NCI-H2196 (cell line): ENCODE measurements at regions not wholly inside any gene's neighbourhood (a gene's known extent, or its start where the extent isn't known, plus 50 kb on each side); places are given as distances from the start of the nearest gene placed in this dataset.
"Not testable (repeated sequence)": the region's sequence is repeated elsewhere in the genome, so short reads cannot be mapped to it uniquely, and the experiment has no call there.

Source experiments
- DNase-seq: peaks from one replicate; lab custom pipeline; 2025; ENCODE audit not compliant: unreplicated experiment; lab: John Stamatoyannopoulos, UW

- no peak for DNase-seq
These were observed 338.0 kb downstream of the TEX29 start for GRCh38 chr13:111658145-111659100.

DNA sequence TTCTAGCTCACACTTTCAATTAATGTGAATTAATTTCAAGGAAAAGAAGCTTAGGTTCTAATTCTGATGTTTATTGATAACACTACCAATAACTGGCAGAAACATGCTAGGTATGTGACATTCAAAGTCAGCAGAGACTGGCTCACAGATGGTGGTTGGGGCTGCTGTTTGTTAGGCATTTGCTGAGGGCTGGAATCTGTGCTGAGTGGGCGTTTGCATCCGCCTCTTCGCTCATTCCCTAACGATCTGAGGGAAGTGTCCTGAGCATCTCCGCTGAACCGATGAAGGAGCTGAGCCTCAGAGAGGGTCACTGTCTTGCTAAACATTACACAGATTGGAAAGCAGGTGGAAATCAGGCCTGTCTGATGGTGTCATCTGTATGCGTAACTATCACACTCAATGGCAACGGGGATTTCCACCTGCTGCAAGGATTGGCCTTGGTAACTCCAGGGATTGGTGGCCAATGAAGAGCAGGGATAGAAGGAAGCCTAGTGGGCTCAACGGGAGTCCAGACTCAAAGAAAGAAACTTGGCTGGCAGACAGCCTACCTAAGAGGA, 338.9 kb downstream of the TEX29 start:
- DNase-seq, result no peak

DNA sequence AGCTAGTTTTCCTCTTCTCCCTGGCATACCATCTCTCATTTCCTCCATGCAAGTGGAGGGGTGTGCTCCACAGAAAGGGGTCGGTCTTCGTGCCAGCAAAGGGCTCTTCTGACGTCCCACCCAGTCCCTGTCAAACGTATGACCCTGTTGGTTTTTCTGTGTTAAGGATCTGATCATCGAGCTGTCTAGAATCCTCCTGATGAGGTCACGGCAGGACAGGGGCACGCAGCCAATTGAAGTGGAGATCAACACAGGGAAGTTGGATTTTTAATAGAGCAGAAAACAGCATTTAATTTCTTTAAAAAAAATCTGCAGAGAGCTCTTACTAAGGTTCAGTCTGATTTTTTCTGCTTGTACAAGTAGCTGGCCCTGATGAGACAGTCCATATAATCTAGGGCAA, 339.4 kb downstream of the TEX29 start:
- no peak for DNase-seq

DNA sequence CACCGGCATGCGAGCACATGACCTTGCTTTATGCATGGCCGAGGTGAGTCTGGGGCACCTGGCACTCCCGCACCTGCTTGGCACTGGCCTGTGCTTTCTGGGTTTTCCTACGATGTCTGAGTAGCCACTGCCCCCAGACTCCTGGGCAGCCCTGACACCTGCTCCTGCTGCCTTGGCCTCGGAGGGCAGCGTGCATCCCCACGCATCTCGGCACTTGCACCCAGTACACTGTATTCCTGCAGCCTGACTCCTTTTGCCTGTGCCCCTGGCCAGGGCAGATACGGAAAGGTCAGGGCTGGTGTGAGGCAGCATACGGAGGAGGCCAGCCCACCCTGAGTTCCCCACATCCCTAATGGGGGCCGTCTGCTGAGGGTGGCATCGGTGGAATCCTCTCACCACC, 340.6 kb downstream of the TEX29 start:
- no peak for DNase-seq

DNA sequence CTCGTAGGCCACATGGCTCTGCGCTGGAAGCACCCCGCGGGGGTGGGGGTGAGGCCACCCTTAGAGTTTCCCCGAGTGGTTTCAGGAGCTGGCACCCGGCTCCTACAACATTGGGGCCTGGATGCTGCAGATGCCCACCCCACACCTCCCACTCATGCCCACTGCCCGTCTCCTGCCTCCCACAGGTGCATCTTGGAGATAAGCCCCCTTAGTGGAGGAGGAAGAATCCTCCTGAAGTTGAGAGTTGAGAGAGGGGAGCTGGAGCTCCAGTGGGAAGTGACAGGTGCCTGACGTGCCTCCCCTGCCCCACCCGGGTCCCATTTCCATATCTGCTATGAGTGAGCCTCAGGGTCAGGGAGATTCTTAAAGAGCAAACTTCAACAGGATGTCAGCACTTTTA, 341.3 kb downstream of the TEX29 start:
- no peak for DNase-seq

- no peak for DNase-seq
These were observed 342.0 kb downstream of the TEX29 start for GRCh38 chr13:111662451-111662850.

GRCh38 chr13:111662895-111663294, 342.5 kb downstream of the TEX29 start:
- DNase-seq, result no peak

- DNase-seq, result no peak
These were observed 343.1 kb downstream of the TEX29 start for GRCh38 chr13:111663505-111663904.

DNA sequence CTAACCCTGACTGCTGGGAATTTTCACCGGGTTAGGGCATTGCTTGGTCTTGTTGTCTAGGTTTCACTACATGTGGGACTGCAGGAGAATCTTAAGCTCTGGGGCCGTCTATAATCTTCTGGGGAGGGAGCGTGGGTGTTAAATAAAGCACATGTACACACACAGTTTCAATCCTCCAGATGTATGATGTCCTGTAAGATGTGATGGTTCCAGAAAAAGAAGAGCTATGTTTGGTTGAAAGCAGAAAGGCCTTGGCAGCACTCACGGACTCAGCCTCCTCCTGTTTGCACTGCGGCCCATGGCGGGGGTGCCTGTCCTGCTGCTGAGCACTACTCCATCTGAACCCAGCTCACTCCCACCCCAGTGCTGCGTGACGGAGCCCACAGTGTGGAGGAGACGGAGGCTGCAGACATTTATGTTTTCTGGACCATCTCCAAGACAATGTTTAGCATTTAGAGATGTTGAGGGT, 343.5 kb downstream of the TEX29 start:
- no peak for DNase-seq

GRCh38 chr13:111664696-111665095, 344.3 kb downstream of the TEX29 start:
- no peak for DNase-seq

- DNase-seq, result no peak
These were observed 345.3 kb downstream of the TEX29 start for GRCh38 chr13:111665691-111666095.

DNA sequence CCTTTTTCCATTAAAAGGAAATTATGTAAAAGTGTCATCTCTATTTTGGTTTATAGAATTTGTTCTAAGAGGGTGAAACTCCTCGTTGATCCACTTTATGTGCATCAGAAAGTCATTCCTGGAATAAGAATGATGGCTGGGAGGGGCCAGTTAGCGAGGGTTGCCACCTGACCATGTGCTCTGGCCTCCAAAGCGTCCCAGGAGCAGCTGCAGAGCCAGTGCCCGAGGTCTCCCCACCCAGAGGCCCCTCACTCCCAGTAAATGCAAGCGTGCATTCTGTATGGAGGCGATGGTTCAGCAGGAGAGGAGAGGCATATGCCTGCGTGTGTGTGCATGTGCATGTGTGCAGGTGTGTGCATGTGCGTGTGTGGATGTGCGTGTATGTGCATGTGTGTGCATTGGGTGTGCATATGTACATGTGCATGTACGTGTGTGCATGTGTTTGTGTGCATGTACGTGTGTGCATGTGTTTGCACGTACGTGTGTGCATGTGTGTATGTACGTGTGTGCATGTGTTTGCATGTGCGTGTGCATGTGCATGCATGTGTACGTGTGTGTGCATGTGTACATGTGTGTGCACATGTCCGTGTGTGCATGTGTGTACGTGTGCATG, 345.8 kb downstream of the TEX29 start:
- DNase-seq, result no peak

DNA sequence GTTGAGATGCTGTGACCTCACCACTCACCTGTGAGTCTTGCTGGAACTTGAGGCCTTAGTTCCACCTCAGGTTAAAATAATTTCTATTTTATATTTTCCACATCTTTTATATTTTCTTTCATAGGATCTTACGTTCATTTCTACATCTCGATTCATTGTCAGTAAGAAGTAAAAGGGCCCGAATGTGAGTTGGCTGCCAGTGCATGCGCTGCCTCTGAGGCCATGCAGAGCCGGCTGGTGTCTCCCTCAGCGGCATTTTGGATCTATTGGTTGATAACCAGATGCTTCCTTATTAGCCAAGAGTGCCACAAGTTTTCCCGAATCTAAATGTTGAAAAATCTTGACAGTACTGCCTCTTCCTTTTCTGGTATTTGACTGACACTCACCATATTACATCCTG, 347.3 kb downstream of the TEX29 start:
- DNase-seq, result no peak

DNA sequence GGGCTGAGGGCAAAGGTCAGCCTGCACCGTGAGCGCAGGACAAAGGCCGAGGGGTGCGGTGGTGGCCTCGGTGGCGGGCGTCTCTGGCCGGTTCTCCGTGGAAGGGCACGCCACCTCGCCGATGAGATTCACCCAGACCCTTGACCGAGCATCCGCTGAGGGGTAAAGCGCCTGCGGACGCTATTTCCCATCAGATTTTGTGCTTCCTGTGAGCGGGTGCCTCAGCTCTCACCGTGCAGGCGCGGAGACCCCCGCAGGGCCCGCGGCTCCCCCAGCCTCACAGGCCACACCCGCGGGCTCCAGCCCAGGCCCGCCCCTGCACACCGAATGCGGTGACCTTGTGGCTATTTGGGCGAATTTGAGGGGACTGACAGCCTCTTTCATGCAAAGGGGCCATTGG, 348.0 kb downstream of the TEX29 start:
- DNase-seq, result no peak

DNA sequence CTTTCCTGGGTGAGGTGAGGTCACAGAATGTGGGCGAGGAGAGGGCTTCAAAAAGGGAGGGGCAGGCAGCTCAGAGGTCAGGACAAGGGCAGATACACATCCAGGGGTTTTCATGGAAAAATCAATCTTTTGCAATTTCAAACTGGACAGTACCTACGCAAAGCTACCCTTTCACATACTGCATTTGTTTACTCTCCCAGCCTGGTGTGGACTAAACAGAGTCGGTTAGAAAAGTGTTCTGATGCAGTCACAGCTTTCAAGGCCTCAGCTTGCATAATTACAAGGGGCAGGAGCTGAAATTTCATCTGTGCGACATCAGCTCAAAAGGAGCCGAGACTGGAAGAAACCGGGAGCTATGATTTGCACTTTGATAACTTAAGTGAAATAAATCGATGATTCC, 351.8 kb downstream of the TEX29 start:
- not testable (repeated sequence) for DNase-seq

DNA sequence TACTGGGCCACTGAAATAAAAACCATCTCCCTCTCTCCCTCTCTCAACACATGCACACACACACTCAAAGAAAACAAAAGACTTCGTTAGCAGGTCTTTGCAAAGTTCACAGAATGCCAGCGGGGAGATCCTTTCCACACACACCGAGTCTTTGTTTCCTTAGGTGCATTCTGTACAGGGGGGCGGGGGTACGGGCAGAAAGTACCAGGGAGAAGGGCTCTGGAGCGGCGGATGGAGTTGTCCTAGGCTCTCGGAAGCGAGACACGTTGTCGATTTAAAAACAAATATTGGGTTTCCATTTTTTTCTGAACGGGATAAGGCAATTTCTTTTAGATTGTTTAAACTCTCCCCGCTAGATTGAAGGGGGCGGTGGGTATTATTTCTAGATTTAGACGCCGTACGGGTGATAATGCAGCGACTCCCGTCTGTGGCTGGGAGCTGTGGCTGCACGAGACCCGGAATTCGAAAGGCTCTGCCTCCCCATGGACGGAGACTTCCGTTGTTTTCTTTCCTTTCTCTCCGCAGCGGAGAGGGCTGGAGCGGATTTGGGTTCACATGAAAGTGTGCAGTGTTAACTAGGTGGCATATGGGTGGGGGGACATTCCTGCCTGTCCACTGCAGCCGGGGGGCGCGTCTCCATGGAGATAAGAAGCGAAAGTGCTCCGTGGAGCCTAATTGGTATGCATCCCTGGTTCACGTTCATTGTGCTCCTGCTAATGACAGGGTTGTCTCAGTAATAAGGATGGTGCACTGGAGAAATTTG, 357.9 kb downstream of the TEX29 start:
- not testable (repeated sequence) for DNase-seq

- not testable (repeated sequence) for DNase-seq
These were observed 359.2 kb downstream of the TEX29 start for GRCh38 chr13:111679645-111680044.

DNA sequence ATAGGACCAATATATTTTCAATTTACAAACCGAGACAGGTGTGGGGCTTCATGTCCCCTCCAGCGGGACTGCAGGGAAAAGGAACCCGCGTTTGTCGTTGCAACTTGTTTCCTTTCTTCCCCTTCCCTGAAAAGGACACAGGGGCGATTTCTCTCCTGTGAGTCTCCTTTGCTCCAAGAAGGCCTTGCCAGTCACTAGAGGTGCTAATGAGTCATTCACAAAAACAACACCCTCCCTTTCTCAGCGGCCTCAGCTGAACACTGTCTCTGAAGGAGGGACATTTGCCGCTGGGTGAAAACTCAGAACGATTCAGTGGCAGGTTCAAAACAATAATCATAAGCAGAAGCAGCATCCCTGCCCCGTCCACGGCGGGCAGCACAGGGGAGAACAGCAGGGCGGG, 359.7 kb downstream of the TEX29 start:
- not testable (repeated sequence) for DNase-seq

- DNase-seq, result not testable (repeated sequence)
These were observed 371.6 kb downstream of the TEX29 start for GRCh38 chr13:111692028-111692427.

DNA sequence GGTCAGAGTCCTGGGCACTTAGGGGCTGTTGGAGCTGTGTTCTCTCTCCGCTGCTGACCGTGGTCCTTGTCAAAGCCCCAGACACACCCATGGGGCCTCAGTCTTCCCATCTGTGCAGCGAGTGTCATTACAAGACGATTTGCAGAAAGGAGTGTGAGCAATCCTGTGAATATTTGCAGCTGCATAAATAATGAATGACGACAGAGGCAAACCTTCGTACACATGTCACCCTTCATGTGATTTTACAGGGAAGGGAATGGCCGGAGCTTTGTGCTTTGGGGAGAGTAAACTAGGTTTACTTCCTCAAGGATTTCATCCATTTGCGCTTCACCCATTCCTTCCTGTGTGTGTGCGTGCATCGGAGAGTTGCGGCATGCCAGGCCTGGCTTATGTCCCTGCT, 370.8 kb upstream of the SOX1 start:
- DNase-seq, result not testable (repeated sequence)

- not testable (repeated sequence) for DNase-seq
These were observed 364.9 kb upstream of the SOX1 start for GRCh38 chr13:111702059-111702458.
